HL-60 (cell line): ENCODE measurements at regions not wholly inside any gene's neighbourhood (a gene's known extent, or its start where the extent isn't known, plus 50 kb on each side); places are given as distances from the start of the nearest gene placed in this dataset.

Experiments used
- POLR2AphosphoS5 ChIP-seq: IDR thresholded peaks from 2 replicates; pipeline ENCODE4 v1.6.1; 2012; ENCODE audit warnings: low read depth
- SPI1 ChIP-seq: IDR thresholded peaks from 2 replicates; pipeline ENCODE4 v1.6.1; 2012; ENCODE audit warnings: low read depth, mild to moderate bottlenecking, borderline replicate concordance
- TF ChIP-seq, protein P1 (sequence below): IDR thresholded peaks from one replicate; pipeline ENCODE4 v1.5.1; 2011; ENCODE audit warnings: low read length, control low read depth, inconsistent platforms; ENCODE audit not compliant: insufficient read depth

DNA sequence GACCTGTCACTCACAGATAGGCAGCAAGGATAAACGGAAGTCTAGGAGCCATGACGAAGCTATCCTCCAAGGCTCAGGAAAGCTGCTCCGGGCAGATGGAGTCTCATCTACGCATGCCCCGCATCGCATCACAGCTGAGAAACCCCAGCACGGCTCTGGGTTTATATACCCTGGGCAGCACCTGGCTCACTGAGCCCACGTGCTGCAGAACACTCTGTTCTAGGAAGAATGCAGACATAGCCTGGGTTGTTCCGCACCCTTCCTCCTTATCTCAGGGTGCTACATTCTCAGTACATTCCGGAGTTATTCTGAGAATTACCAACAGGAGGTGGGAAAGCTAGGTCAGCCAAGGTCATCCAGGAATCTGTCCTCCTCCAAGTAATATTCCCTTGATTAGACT lies 260.4 kb downstream of the CBLN4 start:
- TF ChIP-seq, protein P1, sequence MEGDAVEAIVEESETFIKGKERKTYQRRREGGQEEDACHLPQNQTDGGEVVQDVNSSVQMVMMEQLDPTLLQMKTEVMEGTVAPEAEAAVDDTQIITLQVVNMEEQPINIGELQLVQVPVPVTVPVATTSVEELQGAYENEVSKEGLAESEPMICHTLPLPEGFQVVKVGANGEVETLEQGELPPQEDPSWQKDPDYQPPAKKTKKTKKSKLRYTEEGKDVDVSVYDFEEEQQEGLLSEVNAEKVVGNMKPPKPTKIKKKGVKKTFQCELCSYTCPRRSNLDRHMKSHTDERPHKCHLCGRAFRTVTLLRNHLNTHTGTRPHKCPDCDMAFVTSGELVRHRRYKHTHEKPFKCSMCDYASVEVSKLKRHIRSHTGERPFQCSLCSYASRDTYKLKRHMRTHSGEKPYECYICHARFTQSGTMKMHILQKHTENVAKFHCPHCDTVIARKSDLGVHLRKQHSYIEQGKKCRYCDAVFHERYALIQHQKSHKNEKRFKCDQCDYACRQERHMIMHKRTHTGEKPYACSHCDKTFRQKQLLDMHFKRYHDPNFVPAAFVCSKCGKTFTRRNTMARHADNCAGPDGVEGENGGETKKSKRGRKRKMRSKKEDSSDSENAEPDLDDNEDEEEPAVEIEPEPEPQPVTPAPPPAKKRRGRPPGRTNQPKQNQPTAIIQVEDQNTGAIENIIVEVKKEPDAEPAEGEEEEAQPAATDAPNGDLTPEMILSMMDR = no peak
- TF ChIP-seq POLR2AphosphoS5 (no peak), SPI1 (no peak)
